ENCODE measurements at regions not wholly inside any gene's neighbourhood (a gene's known extent, or its start where the extent isn't known, plus 50 kb on each side); places are given as distances from the start of the nearest gene placed in this dataset.
A peak's percentile ranks its signal among the peaks of the same experiment; 100 is the strongest.

- TF ChIP-seq PATZ1 (CRISPR knock-in tag; IDR thresholded peaks at IDR 0.05; ENCODE audit: borderline replicate concordance), result no peak
- TF ChIP-seq POU6F1 (CRISPR knock-in tag; IDR thresholded peaks at IDR 0.05; ENCODE audit: borderline replicate concordance, low read depth), result no peak
- no peak for TF ChIP-seq ISL1 (CRISPR knock-in tag; IDR thresholded peaks at IDR 0.05)
- TF ChIP-seq RARB (CRISPR knock-in tag; IDR thresholded peaks at IDR 0.05), result no peak
- no peak for TF ChIP-seq TOX (CRISPR knock-in tag; IDR thresholded peaks at IDR 0.05; ENCODE audit: borderline replicate concordance)
- TF ChIP-seq PPARA (CRISPR knock-in tag; IDR thresholded peaks at IDR 0.05; ENCODE audit: borderline replicate concordance), result no peak
- no peak for TF ChIP-seq SNAI2 (CRISPR knock-in tag; IDR thresholded peaks at IDR 0.05)
- no peak for TF ChIP-seq CREB5 (CRISPR knock-in tag; IDR thresholded peaks at IDR 0.05; ENCODE audit: low read depth)
- TF ChIP-seq ZNF565 (CRISPR knock-in tag; conservative IDR thresholded peaks at IDR 0.05; ENCODE audit: low read depth), result no peak
- TF ChIP-seq GLIS3 (CRISPR knock-in tag; IDR thresholded peaks at IDR 0.05), result no peak
- no peak for TF ChIP-seq OSR1 (CRISPR knock-in tag; IDR thresholded peaks at IDR 0.05)
- TF ChIP-seq ZNF70 (CRISPR knock-in tag; IDR thresholded peaks at IDR 0.05), result no peak
- no peak for TF ChIP-seq TCF4 (CRISPR knock-in tag; IDR thresholded peaks at IDR 0.05; ENCODE audit: borderline replicate concordance)
- no peak for ATAC-seq
These were observed 1294.3 kb upstream of the ATXN8OS start for GRCh38 chr13:68813180-68813796.

- TF ChIP-seq TSHZ2 (CRISPR knock-in tag; IDR thresholded peaks at IDR 0.05) (no peak), ZNF565 (CRISPR knock-in tag; conservative IDR thresholded peaks at IDR 0.05; ENCODE audit: low read depth) (no peak), ZNF70 (CRISPR knock-in tag; IDR thresholded peaks at IDR 0.05) (no peak), CREB5 (CRISPR knock-in tag; IDR thresholded peaks at IDR 0.05; ENCODE audit: low read depth) (no peak), ZC3H10 (CRISPR knock-in tag; IDR thresholded peaks at IDR 0.05) (no peak), CSDC2 (CRISPR knock-in tag; IDR thresholded peaks at IDR 0.05) (no peak), CSRNP3 (CRISPR knock-in tag; IDR thresholded peaks at IDR 0.05) (no peak), OSR1 (CRISPR knock-in tag; IDR thresholded peaks at IDR 0.05) (no peak), ISL1 (CRISPR knock-in tag; IDR thresholded peaks at IDR 0.05) (no peak), BACH2 (CRISPR knock-in tag; IDR thresholded peaks at IDR 0.05; ENCODE audit: borderline replicate concordance) (no peak), PATZ1 (CRISPR knock-in tag; IDR thresholded peaks at IDR 0.05; ENCODE audit: borderline replicate concordance) (no peak), RARB (CRISPR knock-in tag; IDR thresholded peaks at IDR 0.05) (no peak), ZNF8 (CRISPR knock-in tag; IDR thresholded peaks at IDR 0.05) (no peak), TOX (CRISPR knock-in tag; IDR thresholded peaks at IDR 0.05; ENCODE audit: borderline replicate concordance) (no peak), ZFP30 (CRISPR knock-in tag; IDR thresholded peaks at IDR 0.05) (no peak)
- ATAC-seq, result peak; percentile 45; the same call in 1 of the 3 replicates
These were observed 1297.0 kb upstream of the ATXN8OS start for GRCh38 chr13:68810660-68811059.
